Right lobe of liver (tissue), 4 donors: ENCODE measurements at regions not wholly inside any gene's neighbourhood (a gene's known extent, or its start where the extent isn't known, plus 50 kb on each side); places are given as distances from the start of the nearest gene placed in this dataset.
"Not testable (repeated sequence)": the region's sequence is repeated elsewhere in the genome, so short reads cannot be mapped to it uniquely, and the experiment has no call there.

Experiments
- CTCF ChIP-seq, 4 donors: fragments of 200-600 bp in 3 of 4; fragments of 450-650 bp in 1 of 4; IDR thresholded peaks; one replicate each; pipeline versions ENCODE4 v1.5.1 to v1.8.0; 2016 to 2022; ENCODE audit warnings: antibody characterized with exemption in 4 of 4, mild to moderate bottlenecking in 2 of 4
- POLR2A ChIP-seq: fragments of 450-650 bp; IDR thresholded peaks from one replicate; pipeline ENCODE4 v1.6.1; 2017; ENCODE audit warnings: antibody characterized with exemption, mild to moderate bottlenecking
- donor health status: DM: no; HTN: no; CAD: no.
- donor health status: DM: no; HTN: no; CAD: no.
- donor health status: DM: no; HTN: yes; CAD: no.

- not testable (repeated sequence) for TF ChIP-seq CTCF (IDR thresholded peaks at IDR 0.05); POLR2A
Measured at GRCh38 chr6:151696302-151696701, 111.2 kb upstream of the ESR1 start.
